MV-4-11 (cell line): ENCODE measurements at regions not wholly inside any gene's neighbourhood (a gene's known extent, or its start where the extent isn't known, plus 50 kb on each side); places are given as distances from the start of the nearest gene placed in this dataset.

ENCODE experiments used
- DNase-seq: peaks from one replicate; lab custom pipeline; 2025; lab: John Stamatoyannopoulos, UW

- DNase-seq, result no peak
These were observed 649.7 kb downstream of the PLPP3 start for GRCh38 chr1:55929652-55930051.

- no peak for DNase-seq
These were observed 650.8 kb downstream of the PLPP3 start for GRCh38 chr1:55928576-55928975.

- no peak for DNase-seq
These were observed 651.6 kb downstream of the PLPP3 start for GRCh38 chr1:55927702-55928290.

GRCh38 chr1:55926906-55927471 is 652.4 kb downstream of the PLPP3 start:
- DNase-seq, result no peak

- DNase-seq, result no peak
These were observed 662.5 kb downstream of the PLPP3 start for GRCh38 chr1:55916907-55917306.

GRCh38 chr1:55916481-55916880 is 662.9 kb downstream of the PLPP3 start:
- no peak for DNase-seq

- DNase-seq, result no peak
These were observed 665.8 kb downstream of the PLPP3 start for GRCh38 chr1:55913565-55913964.

GRCh38 chr1:55912438-55912837 is 666.9 kb downstream of the PLPP3 start:
- DNase-seq, result no peak

GRCh38 chr1:55904541-55904940 is 674.8 kb downstream of the PLPP3 start:
- no peak for DNase-seq

GRCh38 chr1:55898181-55898580 is 681.2 kb downstream of the PLPP3 start:
- peak; percentile 58 for DNase-seq

- DNase-seq, result no peak
These were observed 681.0 kb upstream of the USP24 start for GRCh38 chr1:55896210-55896609.

GRCh38 chr1:55894521-55894920 is 679.4 kb upstream of the USP24 start:
- DNase-seq, result no peak

- DNase-seq, result peak; percentile 12
These were observed 678.0 kb upstream of the USP24 start for GRCh38 chr1:55893155-55893554.

- DNase-seq, result no peak
These were observed 673.6 kb upstream of the USP24 start for GRCh38 chr1:55888685-55889317.

GRCh38 chr1:55886856-55887712 is 671.9 kb upstream of the USP24 start:
- DNase-seq, result no peak

- no peak for DNase-seq
These were observed 670.5 kb upstream of the USP24 start for GRCh38 chr1:55885619-55886018.

- DNase-seq, result no peak
These were observed 667.8 kb upstream of the USP24 start for GRCh38 chr1:55882931-55883330.

- DNase-seq, result no peak
These were observed 664.2 kb upstream of the USP24 start for GRCh38 chr1:55879346-55879745.

- no peak for DNase-seq
These were observed 662.5 kb upstream of the USP24 start for GRCh38 chr1:55877437-55878232.

GRCh38 chr1:55876276-55877060 is 661.3 kb upstream of the USP24 start:
- DNase-seq, result no peak

- no peak for DNase-seq
These were observed 654.9 kb upstream of the USP24 start for GRCh38 chr1:55870106-55870505.
